HG03432 (cell line): ENCODE measurements at regions not wholly inside any gene's neighbourhood (a gene's known extent, or its start where the extent isn't known, plus 50 kb on each side); places are given as distances from the start of the nearest gene placed in this dataset.
"Not testable (repeated sequence)": the region's sequence is repeated elsewhere in the genome, so short reads cannot be mapped to it uniquely, and the experiment has no call there.

Experiments
- ATAC-seq: cut with Tn5 transposase; IDR thresholded peaks from one replicate; pipeline ENCODE4 v1.9.1; 2021; ENCODE audit warnings: mild to moderate bottlenecking, moderate library complexity; ENCODE audit not compliant: unreplicated experiment

DNA sequence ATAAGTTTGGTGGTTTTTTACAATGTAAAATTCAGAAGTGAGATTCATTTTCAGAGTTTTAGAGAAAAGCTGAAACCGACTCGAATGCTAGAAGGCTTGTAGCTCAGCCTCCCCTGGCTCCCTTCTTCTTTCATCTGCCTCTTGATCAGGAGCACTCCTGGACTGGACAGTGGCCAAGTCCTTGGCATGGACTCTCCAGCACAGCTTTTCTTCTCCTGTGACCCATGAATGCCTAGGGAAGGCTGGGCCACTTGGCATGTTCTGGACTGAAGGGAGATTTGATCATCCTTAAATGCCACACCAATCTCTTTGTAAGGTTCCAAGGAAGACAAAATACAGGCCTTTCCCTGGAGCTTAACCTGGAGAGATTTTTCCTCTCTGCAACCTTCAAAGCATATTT lies 384.0 kb upstream of the SASH1 start:
- ATAC-seq = no peak

DNA sequence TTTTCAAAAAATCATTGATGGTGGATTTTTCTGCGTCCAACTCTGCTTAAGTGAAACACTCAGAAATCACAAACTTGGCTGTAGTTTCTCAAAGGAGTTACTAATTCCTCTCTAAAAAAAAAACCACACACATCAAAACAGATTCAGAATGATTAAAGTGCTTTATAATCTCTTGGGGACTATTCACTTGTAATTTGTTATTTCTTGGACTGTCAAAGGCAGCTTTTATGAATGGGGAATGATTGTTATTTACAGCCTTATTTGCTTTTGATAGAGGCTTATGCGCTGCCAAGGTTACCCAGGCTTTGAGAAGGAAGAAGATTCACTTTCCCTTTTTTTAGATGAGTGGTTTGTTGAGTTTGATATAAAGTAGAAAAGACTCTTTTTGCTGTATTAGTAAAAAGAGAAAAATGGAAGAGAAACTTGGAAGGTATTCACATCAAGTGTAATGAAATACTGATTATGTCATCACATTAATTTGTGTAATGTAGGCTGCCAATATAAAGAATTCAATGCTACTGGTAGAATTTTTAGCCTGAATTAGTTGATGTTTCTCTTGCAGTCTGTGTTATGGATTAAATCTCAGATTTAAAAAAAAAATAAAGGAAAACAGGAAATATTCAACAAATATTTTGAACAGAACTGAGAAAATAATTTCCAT lies 381.0 kb upstream of the SASH1 start:
- ATAC-seq = no peak

DNA sequence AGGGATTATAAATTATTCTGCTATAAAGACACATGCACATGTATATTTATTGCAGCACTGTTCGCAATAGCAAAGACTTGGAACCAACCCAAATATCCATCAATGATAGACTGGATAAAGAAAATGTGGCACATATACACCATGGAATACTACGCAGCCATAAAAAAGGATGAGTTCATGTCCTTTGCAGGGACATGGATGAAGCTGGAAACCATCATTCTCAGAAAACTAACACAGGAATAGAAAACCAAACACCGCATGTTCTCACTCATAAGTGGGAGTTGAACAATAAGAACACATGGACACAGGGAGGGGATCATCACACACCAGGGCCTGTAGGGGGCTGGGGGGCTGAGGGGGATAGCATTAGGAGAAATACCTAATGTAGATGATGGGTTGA lies 377.2 kb upstream of the SASH1 start:
- not testable (repeated sequence) for ATAC-seq

GRCh38 chr6:147970970-147971369 lies 371.7 kb upstream of the SASH1 start:
- ATAC-seq = no peak

GRCh38 chr6:147972448-147972847 lies 370.2 kb upstream of the SASH1 start:
- ATAC-seq = no peak

GRCh38 chr6:147973806-147974205 lies 368.8 kb upstream of the SASH1 start:
- ATAC-seq = no peak

DNA sequence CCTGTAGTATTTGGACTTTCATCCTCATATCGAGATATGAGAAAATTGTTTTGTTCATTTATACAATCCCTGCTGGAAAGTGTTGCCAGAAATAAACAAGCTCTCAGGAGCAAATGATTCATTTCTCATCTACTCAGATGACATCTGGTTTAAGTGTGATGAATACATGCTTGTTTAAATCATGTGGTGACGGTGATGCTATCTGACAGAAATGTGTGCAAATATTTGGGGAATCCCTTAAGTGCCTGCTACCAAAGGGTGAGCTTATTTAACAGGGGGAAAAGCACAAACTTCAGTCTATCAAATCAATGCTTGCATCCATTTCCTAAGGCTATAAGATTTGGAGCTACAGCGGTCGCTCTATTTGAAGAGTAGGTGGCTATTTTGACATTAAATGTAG lies 368.3 kb upstream of the SASH1 start:
- ATAC-seq = no peak

- no peak for ATAC-seq
Observed at GRCh38 chr6:147977851-147978465, 364.7 kb upstream of the SASH1 start.

- no peak for ATAC-seq
Observed at GRCh38 chr6:147979966-147980365, 362.7 kb upstream of the SASH1 start.

DNA sequence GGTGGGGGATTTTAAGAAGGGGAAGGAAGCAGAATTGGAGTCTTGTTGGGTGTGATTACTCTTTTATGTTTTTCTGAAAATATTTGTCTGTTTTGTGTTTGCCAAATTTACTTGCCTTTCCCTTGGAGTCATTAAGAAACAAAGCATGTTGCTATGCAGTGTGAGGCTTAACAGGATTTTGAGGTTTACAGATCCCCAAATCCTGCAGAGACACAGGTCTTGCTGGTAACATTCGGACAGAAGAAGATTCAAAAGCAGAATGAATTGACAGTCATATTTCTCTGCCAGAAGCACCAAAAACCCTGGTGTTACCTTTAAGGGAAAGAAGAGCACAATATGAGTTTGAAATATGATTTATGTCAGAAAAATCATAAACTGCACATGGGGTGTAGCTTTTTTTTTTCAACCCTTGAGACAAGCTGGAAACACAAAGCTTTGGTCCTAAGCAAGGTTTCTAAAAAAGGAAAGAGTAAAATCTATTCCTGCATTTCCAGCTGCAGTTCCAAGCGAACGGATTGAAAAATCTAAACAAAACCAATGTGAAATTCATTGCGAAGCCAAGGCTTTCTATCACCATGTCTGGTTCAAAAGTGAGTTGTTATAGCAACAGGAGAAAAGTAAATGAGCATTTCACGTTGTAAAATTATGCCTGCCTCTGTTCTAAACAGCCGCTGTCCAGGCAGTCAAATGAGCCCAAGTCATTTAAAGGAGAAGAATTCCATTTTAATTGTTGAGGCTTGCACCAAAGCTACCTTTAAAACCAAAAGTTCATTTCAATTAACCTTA lies 358.9 kb upstream of the SASH1 start:
- ATAC-seq = no peak

GRCh38 chr6:147986846-147987245 lies 355.8 kb upstream of the SASH1 start:
- ATAC-seq = no peak

DNA sequence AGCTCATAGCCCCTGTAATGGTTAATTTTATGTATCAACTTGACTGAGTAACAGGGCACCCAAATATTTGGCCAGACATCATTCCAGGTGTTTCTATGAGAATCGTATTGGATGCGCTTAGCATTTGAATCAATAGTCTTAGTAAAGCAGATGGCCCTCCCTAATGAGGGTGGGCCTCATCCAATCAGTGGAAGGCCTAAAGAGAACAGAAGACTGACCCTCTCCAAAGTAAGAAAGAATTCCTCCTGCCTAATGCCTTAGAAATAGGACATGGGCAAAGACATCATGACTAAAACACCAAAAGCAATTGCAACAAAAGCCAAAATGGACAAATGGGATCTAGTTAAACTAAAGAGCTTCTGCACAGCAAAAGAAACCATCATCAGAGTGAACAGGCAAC lies 352.5 kb upstream of the SASH1 start:
- no peak for ATAC-seq

GRCh38 chr6:147991961-147992360 lies 350.7 kb upstream of the SASH1 start:
- ATAC-seq = no peak

- ATAC-seq = no peak
Observed at GRCh38 chr6:147999001-147999540, 343.6 kb upstream of the SASH1 start.

DNA sequence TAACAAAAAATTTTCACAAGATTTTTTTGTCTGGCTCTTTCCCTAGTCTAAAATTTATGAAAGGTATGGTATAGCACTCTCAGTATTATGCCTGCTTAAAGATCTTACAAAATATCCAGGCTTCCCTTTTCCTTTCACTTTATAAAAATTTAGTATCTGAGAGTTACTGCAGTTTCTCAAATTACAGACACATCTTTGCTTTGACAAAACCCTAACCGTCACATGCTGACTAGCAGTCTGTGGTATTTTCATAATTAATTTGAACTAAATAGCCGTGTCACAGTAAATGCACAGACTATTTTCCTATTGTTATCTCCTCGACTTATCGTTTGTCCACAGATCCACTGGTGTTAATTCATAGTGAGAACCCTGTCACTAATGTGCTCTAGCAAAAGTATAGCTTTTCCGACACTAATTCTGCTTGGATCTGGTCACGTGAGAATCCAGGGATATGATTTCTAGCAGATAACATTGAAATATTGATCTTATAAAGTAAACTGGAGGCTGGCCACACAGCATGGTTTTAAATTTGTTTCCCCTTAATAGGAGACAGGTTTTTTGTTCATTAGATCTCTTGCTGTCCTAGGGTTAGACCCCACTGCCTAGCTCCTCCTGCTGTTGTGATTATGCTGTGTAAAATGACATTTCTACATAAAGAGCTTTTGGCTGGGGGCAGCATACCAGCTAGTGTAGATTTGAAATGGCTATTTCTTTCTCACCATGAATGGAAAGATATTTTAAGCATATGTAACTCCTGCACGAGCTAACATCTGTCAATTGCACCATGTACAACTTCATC lies 340.6 kb upstream of the SASH1 start:
- ATAC-seq = no peak

DNA sequence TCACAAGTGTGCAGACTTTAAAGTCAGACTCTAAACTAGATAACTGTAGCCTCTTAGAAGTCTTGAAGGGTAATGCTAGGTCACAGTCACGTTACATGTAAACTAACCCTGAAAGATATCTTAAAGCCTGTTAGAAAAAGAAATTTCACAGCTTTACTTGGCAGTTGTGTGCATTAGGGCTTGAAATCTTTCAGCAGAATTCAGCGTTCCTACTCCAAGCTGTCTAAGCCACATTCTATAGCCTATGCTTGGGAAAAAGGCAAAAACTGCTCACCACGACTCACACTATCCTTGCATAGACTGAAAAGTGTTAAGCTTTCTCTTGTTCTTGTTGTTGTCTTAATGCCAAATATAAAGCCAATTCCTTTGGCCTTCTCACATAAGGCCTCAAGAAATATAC lies 338.0 kb upstream of the SASH1 start:
- no peak for ATAC-seq

DNA sequence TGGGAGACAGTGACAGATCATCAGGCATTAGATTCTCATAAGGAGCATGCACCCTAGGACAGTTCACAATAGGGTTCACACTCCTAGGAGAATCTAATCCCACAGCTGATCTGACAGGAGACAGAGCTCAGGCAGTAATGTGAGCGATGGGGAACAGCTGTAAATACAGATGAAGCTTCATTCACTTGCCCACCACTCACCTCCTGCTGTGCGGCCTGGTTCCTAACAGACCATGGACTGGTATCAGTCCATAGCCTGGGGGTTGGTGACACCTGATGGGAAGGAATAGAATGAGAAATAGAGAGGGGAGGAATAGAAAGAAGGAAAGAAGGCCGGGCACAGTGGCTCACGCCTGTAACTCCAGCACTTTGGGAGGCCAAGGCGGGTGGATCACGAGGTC lies 336.8 kb upstream of the SASH1 start:
- no peak for ATAC-seq

DNA sequence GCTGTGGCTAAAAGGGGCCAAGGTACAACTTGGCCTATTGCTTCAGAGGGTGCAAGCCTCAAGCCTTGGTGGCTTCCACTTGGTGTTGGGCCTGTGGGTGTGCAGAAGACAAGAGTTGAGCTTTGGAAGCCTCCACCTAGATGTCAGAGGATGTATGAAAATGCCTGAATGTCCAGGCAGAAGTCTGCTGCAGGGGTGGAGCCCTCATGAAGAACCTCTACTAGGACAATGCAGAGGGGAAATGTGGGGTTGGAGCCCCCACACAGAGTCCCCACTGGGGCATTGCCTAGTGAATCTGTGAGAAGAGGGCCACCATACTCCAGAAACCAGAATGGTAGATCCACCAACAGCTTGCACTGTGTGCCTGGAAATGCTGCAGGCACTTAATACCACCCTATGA lies 332.1 kb upstream of the SASH1 start:
- ATAC-seq = not testable (repeated sequence)

DNA sequence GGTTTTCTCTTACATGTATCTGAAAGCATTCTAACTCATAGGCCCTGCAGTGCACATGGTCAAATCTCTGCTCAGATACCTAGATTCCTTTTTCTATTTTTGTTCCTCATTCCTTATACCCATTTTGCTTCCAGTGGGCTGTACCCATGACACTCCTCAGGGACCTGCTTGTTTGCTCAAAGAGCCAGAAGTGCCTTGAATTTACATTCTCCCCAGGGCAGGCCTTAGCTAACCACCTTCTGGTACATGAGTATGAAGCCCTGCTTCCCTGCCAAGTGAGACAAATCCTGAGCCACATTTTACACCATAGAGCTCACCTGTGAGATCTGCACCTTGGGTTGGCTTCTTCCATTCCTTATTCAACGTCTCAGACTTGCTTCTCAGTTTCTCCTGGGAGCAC lies 326.6 kb upstream of the SASH1 start:
- ATAC-seq = no peak

DNA sequence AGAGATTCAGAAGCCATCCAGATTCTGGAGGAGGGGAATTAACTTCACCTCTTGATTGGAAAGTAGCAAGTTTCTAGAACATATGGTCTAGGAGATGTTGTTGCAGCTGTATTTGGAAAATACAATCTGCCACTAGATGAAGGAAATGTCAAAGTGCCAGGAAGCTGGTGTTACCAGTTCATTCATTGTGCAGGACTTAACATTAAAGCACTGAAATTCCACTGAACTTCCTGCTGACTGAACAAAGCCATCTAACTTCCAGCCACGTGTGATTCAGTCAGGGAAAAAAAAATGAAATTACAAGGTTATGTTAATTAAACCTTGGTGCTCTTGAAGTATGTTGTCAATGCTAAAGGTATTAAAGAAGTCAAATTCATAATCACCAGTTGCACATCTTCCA lies 321.5 kb upstream of the SASH1 start:
- no peak for ATAC-seq

DNA sequence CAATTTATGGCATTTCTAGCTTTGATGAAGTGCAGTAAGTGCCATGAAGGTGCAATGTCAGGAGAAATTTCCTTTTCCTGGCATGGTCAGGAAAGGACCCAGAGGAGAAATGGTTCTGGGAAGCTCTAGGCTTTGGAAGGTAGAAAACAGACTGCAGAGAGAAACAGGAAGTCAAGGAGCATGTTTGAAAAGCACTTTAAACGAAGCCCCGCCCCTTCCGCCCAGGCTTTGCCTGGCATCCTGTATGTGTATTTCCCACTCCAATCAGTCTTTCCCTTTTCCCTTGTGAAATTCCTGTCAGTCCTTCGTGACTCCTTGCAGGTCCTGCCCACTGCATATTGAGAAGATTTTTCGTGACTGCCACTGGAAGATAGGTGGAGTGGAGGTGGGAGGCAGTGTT lies 320.9 kb upstream of the SASH1 start:
- ATAC-seq = no peak
